ENCODE measurements at regions not wholly inside any gene's neighbourhood (a gene's known extent, or its start where the extent isn't known, plus 50 kb on each side); places are given as distances from the start of the nearest gene placed in this dataset.
A peak's percentile ranks its signal among the peaks of the same experiment; 100 is the strongest.

DNA sequence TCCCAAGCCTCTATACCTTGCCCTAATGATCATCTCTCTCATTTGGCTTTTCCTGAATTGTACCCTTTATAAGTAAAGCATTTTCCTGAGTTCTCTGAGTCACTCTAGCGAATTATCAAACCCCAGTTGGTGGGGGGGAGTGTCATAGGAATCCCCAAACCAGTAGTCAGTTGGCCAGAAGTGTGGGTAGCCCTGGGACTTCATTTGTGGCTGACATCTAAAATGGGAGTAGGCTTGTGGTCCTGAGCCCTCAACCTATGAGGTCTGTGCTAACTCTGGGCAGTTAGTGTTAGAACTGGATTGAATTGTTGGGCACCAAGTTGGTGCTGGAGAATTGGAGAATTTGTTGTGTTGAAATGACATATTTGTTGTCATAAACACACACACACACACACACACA, 91.3 kb downstream of the BBS10 start:
- DNase-seq = no peak

GRCh38 chr12:76256321-76256720, 91.9 kb downstream of the BBS10 start:
- DNase-seq = no peak

DNA sequence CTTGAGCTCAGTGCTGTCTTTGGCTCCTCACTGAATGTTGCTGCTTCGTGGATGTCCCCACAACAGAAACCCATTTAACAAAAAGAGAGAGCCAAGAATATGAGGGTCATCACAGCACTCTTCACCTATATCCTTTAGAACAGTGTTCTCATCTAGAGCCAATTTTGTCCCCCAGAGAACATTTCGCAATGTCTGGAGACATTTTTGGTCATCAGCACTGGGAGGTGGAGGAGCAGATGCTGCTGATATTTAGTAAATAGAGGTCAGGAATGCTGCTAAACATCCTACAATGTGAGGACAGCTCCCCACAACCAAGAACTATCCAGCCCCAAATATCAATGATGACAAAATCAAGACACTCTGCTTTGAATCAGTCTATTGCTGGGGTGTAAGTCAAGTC, 92.5 kb downstream of the BBS10 start:
- DNase-seq = no peak

DNA sequence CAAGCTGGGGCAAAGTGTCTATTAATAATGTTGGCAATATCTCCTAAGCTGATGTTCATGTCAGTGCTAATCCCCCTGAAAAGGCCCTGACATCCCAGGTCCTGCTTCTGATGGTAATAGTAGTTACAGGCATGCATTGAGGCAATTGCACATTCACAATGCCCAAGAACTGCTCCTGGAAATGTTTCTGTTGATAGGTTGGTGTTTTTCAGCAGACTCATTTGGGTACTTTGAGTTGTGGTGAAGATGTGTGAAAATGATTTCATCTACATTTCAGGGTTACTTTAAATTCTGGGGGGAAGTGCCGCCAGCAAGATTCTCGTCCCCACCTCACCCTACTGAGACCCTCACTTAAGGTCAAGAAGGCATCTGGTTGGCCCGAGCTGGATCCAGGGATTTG, 92.9 kb downstream of the BBS10 start:
- peak; percentile 52 for DNase-seq

DNA sequence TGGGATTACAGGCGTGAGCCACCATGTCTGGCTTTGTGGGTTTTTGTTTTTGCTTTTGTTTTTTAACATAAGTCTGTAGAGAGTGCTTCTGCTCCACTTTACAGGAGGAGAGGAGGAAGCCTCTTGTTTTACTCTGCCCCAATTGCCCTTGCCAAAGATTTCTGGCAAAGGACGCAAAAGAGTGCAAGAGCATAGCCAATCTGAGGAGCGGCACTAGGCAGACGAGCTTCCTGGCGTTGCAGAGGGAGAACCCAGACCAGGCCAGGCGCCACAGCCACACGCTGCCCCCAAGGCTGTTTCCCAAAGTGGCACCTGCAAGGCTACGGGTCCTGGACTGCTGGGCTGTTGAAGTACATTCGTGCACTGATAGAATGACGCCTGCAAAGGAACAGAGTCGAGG, 96.2 kb downstream of the BBS10 start:
- no peak for DNase-seq

- DNase-seq = no peak
Observed at GRCh38 chr12:76250256-76250655, 98.0 kb downstream of the BBS10 start.

DNA sequence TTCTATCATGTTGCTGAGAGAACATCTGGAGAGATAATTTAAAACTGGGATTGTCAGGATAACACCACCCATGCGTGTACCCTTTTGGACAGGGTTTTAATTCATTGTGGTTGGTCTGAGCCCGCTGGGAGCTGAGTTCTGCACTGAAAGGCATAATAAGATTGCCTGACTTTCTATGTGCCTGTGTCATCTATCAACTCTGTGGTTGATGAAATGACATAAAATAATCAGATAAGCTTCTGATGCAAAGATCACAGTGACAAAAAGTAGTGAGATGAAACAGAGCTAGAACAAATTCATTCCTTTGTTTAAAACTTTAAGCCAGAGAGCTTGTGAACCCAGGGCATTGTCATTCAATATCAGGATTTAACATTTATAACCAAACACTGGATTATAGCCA, 98.7 kb downstream of the BBS10 start:
- DNase-seq = no peak

DNA sequence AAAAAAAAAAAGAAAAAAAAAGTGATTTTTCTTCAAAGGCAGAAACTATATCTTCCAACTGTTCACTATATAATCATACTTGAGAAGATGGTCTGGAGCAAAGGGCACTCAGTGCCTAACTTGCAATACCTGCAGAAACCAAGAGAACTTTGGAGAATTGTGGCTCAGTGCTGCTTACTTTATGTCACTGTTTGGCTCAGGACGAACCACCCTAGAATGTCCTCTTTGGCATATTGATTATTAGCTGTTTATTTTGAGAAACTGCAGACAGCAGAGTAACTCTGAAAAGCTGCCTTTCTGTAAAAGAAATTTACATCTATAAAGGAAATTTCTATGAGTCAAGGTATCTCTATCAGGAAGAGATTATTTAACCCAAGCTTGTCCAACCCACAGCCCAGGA, 100.2 kb downstream of the BBS10 start:
- DNase-seq = no peak

DNA sequence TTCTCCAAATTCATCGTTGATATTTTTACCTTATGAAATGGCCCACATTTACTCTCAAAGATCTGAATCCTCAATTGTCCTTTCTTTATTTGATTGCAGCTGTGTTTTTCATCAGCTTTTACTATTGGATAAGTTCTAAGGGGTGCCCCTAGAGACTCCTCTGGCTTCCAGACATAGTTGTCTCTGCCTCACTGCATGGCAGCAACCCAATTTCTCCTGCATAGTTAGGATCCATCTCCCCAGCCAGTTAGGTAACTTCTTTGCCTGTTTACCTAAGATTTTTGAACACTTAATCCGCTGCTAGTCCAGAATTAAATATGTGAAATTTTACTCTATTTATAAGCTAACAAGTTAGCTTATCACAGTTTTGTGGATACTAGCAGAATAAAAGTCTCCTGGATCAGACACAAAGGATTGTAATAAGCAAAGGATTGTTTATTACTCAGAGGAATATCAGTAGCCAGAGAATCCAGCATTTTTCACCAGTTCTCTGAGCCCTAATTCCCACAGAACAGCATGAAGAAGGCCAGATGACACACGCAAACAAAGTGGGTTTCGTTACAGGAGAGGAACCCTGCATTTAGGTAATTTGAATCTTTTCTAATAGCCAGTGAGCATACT, 101.1 kb downstream of the BBS10 start:
- DNase-seq = no peak

DNA sequence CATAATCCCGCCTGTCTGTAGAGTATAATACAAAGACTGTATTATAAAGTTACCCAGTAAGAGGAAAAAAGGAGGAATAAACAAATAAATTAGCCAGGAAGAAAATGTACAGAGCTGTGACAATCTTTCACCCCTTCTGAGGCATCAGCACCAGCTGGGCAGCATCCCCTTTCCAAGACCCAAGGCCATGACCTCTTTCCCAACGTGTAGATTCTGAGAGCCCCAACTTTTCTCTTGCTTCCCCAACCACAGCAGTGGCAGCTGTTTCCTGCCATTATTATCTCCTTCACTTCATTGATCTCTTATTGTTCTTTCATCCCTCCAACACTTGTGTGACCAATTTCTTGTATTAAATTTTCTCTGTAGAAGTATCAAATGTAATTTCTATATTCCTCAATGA, 101.6 kb downstream of the BBS10 start:
- no peak for DNase-seq

DNA sequence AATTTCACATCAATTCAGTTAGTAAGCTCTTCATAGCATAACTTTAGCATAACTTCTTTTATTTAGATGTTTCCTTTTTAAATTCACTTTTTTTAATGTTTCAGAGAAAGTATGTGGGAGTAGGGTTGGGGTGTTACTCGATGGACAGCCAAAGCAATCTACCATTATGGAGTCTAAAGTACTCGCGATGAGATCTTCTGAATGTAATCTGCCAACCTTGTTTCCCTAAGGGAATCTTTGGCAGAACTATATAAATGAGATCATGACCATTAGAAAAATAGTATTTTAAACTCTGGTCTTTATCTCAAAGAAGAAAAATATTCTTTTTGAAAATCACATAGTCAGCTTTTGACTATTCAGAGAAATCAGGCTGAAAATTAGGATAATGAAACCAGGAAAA, 103.9 kb downstream of the BBS10 start:
- no peak for DNase-seq

GRCh38 chr12:76242813-76243550, 105.2 kb downstream of the BBS10 start:
- DNase-seq = no peak

DNA sequence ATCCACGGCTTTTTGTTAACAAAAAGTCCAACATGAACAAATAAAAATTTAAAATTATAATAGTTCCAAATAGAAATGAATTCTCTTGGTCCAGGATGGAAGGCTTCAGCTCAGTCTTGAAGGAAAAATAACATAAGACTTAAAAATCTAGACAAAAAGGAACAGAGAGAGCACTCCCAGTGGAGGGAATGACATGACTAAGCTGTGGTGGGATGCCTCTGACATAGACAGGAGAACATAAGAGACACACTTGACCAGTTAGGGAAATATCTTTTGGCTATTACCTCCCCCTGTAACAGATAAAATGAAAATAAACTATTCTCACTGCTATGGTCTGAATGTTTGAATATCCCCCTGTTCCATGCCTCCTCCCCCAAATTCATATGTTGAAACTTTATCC, 106.8 kb downstream of the BBS10 start:
- no peak for DNase-seq

GRCh38 chr12:76240281-76240680, 107.9 kb downstream of the BBS10 start:
- DNase-seq = no peak

GRCh38 chr12:76238688-76239087, 109.5 kb downstream of the BBS10 start:
- no peak for DNase-seq

- DNase-seq = no peak
Observed at GRCh38 chr12:76237086-76237701, 111.0 kb downstream of the BBS10 start.

GRCh38 chr12:76236640-76237039, 111.6 kb downstream of the BBS10 start:
- no peak for DNase-seq

- no peak for DNase-seq
Observed at GRCh38 chr12:76234741-76235140, 113.5 kb downstream of the BBS10 start.

DNA sequence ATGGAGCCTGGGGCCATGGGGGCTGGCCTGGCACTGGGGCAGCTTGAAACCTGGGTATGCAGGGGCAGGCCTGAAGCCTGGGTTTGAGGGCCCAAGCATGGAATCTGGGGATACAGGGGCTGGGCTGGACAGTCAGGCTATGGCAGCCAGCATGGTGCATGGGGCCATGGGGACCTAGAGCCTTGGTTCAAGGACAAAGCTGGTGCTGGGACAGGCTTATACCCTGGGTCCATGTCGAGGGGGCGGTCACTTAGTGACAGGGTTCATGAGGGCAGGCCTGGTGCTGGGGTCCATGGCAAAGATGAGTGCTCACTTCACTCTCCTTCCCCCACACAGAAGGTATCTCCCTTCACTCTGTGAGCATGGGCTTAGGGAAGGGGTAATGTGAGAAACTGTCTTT, 116.2 kb downstream of the BBS10 start:
- DNase-seq = no peak

- no peak for DNase-seq
Observed at GRCh38 chr12:76226956-76227355, 121.3 kb downstream of the BBS10 start.

- DNase-seq = peak; percentile 5
Observed at GRCh38 chr12:76226397-76226796, 121.8 kb downstream of the BBS10 start.

GRCh38 chr12:76223869-76224268, 124.3 kb downstream of the BBS10 start:
- DNase-seq = no peak

DNA sequence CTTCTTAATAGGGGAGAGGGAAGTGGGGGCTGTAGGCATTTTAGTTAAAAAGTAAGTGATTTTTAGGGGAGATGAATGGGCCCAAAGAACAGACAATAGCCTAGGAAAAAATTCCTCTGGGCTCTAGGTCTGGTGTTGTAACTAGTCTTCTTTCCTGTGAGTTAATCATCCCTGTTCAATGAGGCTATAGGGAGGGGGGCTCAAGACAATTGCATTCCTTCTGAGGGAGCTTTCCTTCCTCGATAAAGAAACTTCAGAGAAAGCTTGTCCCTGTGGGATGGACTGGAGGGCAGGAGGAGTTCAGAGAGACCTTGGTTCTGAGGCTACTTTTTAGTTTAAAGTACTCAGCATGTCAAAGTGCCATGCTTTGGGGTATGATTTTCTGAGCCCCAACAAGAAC, 127.2 kb downstream of the BBS10 start:
- no peak for DNase-seq

- DNase-seq = no peak
Observed at GRCh38 chr12:76219806-76220205, 128.4 kb downstream of the BBS10 start.
